ENCODE measurements at regions not wholly inside any gene's neighbourhood (a gene's known extent, or its start where the extent isn't known, plus 50 kb on each side); places are given as distances from the start of the nearest gene placed in this dataset.
"Not testable (repeated sequence)": the region's sequence is repeated elsewhere in the genome, so short reads cannot be mapped to it uniquely, and the experiment has no call there.

- DNase-seq = no peak
These were observed 166.6 kb downstream of the DKK2 start for GRCh38 chr4:106869551-106869950.

GRCh38 chr4:106868381-106869035, 167.6 kb downstream of the DKK2 start:
- DNase-seq = no peak

GRCh38 chr4:106864231-106864630, 171.9 kb downstream of the DKK2 start:
- DNase-seq = no peak

- DNase-seq = no peak
These were observed 181.4 kb downstream of the DKK2 start for GRCh38 chr4:106854569-106855351.

GRCh38 chr4:106852426-106852825, 183.7 kb downstream of the DKK2 start:
- DNase-seq = no peak

- DNase-seq = no peak
These were observed 184.4 kb downstream of the DKK2 start for GRCh38 chr4:106851726-106852125.

- no peak for DNase-seq
These were observed 185.4 kb downstream of the DKK2 start for GRCh38 chr4:106850691-106851090.

- no peak for DNase-seq
These were observed 200.2 kb downstream of the DKK2 start for GRCh38 chr4:106835919-106836318.

GRCh38 chr4:106830879-106831278, 205.2 kb downstream of the DKK2 start:
- DNase-seq = no peak

- DNase-seq = no peak
These were observed 217.3 kb downstream of the DKK2 start for GRCh38 chr4:106818764-106819163.

- DNase-seq = no peak
These were observed 219.6 kb downstream of the DKK2 start for GRCh38 chr4:106816496-106816895.

- DNase-seq = no peak
These were observed 226.0 kb downstream of the DKK2 start for GRCh38 chr4:106810122-106810521.

- DNase-seq = no peak
These were observed 227.0 kb downstream of the DKK2 start for GRCh38 chr4:106809076-106809475.

GRCh38 chr4:106806158-106806797, 229.8 kb downstream of the DKK2 start:
- no peak for DNase-seq

GRCh38 chr4:106803083-106803482, 233.0 kb downstream of the DKK2 start:
- no peak for DNase-seq

- no peak for DNase-seq
These were observed 234.7 kb downstream of the DKK2 start for GRCh38 chr4:106801386-106801785.

GRCh38 chr4:106796876-106797275, 239.2 kb downstream of the DKK2 start:
- no peak for DNase-seq

GRCh38 chr4:106795326-106795725, 240.8 kb downstream of the DKK2 start:
- no peak for DNase-seq

GRCh38 chr4:106793933-106794332, 242.2 kb downstream of the DKK2 start:
- DNase-seq = no peak

GRCh38 chr4:106775636-106776035, 260.5 kb downstream of the DKK2 start:
- DNase-seq = no peak

GRCh38 chr4:106774055-106774454, 262.1 kb downstream of the DKK2 start:
- not testable (repeated sequence) for DNase-seq

GRCh38 chr4:106773076-106773905, 262.8 kb downstream of the DKK2 start:
- no peak for DNase-seq

GRCh38 chr4:106767991-106768390, 268.1 kb downstream of the DKK2 start:
- DNase-seq = no peak
